KG1 (cell line): ENCODE measurements at regions not wholly inside any gene's neighbourhood (a gene's known extent, or its start where the extent isn't known, plus 50 kb on each side); places are given as distances from the start of the nearest gene placed in this dataset.
"Not testable (repeated sequence)": the region's sequence is repeated elsewhere in the genome, so short reads cannot be mapped to it uniquely, and the experiment has no call there.

ENCODE experiments used
- DNase-seq: peaks from one replicate; lab custom pipeline; 2025; lab: John Stamatoyannopoulos, UW

GRCh38 chr13:55572408-55572807 lies 1568.3 kb upstream of the PRR20A start:
- DNase-seq: no peak

GRCh38 chr13:55572862-55573261 lies 1567.9 kb upstream of the PRR20A start:
- no peak for DNase-seq

GRCh38 chr13:55573565-55573964 lies 1567.2 kb upstream of the PRR20A start:
- DNase-seq: no peak

DNA sequence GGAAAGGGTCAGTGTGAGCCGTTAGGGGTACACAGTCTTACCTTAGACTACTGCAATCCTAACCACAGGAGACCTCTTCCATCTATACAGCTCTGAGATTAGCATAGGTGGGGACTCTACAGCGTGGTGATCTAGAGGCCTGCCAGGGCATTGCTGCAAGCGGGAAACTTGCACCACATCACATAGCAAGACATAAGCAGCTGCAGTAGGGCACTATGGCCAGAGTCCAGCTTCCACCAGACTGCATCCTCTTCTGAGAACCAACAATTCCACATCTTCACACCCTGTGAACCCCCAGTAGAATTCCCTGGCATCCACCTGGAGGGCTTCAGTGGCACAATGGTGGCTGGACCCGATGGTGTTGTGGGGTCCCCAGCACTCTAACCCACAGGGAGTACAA lies 1564.3 kb upstream of the PRR20A start:
- no peak for DNase-seq

- DNase-seq: no peak
These were observed 1563.5 kb upstream of the PRR20A start for GRCh38 chr13:55577082-55577846.

GRCh38 chr13:55577847-55578210 lies 1562.9 kb upstream of the PRR20A start:
- DNase-seq: no peak

DNA sequence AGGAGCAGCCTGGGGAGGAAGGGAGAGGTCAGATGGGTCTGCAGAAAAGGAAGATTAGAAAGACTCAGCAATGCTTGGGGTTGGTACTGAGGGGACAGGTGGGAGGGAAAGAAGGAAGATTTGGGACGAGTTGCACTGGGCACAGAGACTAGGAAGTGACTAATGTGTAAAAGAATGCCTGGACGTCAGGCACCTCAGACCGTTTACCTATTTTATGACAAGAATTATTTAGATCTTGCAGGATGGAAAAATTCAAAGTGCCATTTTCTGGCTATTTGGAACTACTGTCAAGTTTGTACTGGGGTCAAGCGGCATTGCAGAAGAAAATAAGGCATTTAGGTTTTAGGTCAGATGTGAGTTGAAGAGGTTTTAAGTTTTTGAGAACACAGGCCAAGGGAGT lies 1558.4 kb upstream of the PRR20A start:
- DNase-seq: not testable (repeated sequence)

DNA sequence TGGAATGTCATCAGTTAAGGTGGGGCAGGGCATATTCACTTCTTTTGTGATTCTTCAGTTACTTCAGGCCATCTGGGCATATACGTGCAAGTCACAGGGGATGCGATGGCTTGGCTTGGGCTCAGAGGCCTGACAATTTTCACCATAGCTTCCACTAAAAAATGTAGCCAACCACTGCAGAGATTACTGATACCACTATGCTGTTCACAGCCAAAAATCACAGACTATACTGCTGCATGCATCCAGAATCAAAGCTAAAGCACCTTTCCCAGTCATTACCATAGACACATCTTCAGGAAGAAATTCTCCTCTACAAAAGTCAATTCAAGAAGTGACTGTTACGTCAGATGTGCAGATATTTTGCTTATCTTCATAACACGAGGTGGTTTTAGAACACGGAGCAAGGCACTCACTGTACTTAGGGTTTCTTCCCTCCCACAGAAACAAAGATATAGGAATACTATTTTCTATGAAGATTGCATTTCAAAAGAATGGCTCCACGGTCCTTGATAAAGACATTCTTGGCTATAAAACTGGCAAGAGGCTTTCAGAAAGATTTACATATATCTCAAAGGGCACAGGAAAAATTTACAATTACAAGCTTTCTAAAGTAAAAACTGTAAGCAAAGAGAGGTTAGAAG lies 1556.6 kb upstream of the PRR20A start:
- no peak for DNase-seq

DNA sequence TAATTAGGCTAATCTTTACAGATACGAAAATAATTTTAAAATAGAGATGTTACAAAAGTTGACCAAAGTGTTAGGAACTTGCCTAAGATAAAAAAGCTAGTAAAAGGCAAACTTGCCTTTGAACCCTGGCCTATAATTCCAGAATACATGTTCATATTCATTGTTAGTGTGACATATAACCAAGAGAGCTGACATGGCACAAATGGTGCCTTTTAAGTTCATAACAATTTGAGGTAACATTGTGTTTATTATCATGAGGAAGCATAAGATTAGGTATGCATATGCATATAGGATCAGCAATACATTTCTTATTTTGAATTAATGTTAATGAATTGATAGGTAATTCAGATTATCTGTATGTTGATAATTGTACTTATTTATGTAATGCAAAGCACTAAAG lies 1537.9 kb upstream of the PRR20A start:
- DNase-seq: no peak

GRCh38 chr13:55606045-55606665 lies 1534.6 kb upstream of the PRR20A start:
- DNase-seq: no peak

GRCh38 chr13:55613429-55614187 lies 1527.1 kb upstream of the PRR20A start:
- no peak for DNase-seq

- DNase-seq: no peak
These were observed 1525.6 kb upstream of the PRR20A start for GRCh38 chr13:55615081-55615480.

- no peak for DNase-seq
These were observed 1523.5 kb upstream of the PRR20A start for GRCh38 chr13:55617241-55617640.

DNA sequence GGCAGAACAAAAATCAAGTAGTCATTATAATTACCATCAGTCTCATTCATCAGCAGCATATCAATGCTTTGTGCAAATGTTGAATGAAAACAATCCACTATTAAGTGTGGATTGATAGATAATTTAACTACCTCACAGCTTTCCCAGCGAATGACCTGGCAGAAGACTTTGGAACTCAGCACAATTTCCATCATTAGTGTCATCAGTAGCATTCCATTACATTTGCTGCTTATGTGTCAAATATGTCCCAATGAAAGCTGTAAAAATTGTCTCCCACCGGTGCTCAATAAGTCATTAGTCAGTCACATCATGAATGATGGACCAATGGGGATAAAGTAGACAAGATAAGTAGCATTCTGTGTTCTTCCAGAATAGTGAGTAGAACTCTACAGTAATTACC lies 1513.5 kb upstream of the PRR20A start:
- DNase-seq: no peak

GRCh38 chr13:55632402-55632801 lies 1508.3 kb upstream of the PRR20A start:
- no peak for DNase-seq

- DNase-seq: no peak
These were observed 1491.2 kb upstream of the PRR20A start for GRCh38 chr13:55649485-55649884.

- DNase-seq: no peak
These were observed 1488.1 kb upstream of the PRR20A start for GRCh38 chr13:55652657-55653056.

GRCh38 chr13:55653497-55653896 lies 1487.2 kb upstream of the PRR20A start:
- DNase-seq: no peak

- DNase-seq: no peak
These were observed 1486.5 kb upstream of the PRR20A start for GRCh38 chr13:55654243-55654642.

DNA sequence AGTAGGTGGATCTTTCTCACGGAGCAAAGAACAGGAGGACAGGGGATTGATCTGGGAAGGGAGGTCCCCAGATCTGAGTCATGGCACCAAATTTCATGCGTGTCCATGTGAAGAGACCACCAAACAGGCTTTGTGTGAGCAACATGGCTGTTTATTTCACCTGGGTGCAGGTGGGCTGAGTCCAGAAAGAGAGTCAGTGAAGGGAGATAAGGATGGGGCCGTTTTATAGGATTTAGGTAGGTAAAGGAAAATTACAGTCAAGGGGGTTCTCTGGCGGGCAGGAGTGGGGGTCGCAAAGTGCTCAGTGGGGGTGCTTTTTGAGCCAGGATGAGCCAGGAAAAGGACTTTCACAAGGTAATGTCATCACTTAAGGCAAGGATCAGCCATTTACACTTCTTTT lies 1480.5 kb upstream of the PRR20A start:
- DNase-seq: not testable (repeated sequence)

DNA sequence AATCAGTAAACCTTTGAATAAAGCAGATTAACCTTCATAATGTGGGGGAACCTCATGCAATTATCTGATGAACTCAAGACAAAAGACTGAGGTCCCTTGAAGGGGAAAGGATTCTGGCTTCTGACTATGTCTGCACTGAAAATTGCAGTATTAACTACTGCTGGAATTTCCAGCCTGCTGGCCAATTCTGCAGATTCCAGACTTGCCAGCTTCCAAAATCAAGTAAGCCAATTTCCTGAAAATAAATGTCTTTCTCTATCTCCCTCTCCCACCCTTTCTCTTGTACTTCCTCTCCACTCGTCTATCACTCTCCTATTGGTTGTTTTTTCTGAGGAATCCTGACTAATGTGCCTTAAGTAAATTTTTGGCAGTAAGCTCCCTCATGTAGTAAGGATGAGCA lies 1479.9 kb upstream of the PRR20A start:
- DNase-seq: no peak

GRCh38 chr13:55661505-55661904 lies 1479.2 kb upstream of the PRR20A start:
- no peak for DNase-seq

DNA sequence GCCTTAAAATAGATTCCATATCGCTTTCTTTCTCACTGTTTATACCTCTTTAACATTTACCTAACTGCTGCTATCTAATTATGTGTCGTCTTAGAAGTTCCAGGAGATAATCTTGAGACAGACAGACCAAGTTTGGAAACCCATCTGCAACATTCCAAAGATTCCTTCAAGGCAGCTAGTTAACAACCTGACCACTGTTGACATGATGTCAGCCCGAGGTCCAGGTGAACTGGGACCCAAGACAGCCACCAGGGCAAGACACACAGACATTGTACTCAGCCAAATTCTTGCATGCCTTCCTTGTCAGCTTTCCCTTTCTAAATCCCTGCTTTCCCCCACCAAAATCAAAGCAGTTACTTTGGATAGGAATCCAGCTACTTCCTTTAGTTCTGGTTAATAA lies 1476.5 kb upstream of the PRR20A start:
- no peak for DNase-seq
